Omental fat pad (tissue), 3 donors: ENCODE measurements at regions not wholly inside any gene's neighbourhood (a gene's known extent, or its start where the extent isn't known, plus 50 kb on each side); places are given as distances from the start of the nearest gene placed in this dataset.

Experiments
- ATAC-seq: fragments of 150-250 bp; one replicate; pipeline ENCODE4 v1.9.1; 2016; ENCODE audit warnings: mild to moderate bottlenecking, moderate library complexity; ENCODE audit not compliant: low FRiP score
- DNase-seq: peaks from one replicate; pipeline ENCODE4 v3.0.0-alpha.2; 2019; ENCODE audit warnings: low spot score
- CTCF ChIP-seq, 3 donors: fragments of 450-650 bp; IDR thresholded peaks; one replicate each; pipeline ENCODE4 v1.5.1; 2016 to 2017; ENCODE audit warnings: antibody characterized with exemption in 3 of 3, mild to moderate bottlenecking in 3 of 3, moderate library complexity in 2 of 3

DNA sequence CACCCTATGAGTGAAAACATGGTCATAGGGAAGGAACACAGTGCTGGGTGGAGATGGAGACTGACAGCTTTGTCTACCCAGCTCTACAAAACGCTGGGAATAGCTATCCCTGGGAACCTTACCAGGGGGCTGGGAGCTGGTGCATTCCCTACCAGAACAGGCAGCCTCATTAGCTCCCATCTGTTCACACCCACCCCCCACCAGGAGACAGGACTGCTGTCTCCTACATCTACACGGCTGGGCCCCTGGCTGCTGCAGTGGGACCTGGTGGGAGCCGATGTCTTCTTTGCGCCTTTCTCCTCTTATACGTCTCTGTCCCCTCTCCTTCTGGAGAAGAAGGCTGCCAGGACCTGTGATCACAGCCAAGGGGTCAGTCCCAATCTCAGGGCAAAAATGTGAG lies 90.8 kb downstream of the UQCRFS1 start:
- no peak for DNase-seq

DNA sequence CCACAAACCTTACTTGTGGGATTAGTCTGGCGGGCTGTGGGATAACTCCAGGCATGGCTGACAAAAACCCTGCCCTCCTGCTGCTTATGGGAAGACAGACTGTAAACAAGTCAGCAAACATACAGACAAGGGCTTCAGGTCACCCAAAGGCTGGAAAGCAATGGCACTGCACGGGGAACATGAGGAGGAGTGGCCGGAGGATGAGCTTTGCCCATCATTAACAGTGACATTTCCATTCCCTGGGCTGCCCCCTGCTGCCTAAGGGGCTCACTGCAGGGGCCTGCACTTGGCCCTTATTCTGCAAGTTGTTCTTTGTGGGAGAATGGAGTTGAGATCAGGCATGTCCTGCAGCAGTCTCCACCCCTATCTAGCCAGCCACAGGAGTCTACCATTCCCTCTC lies 91.3 kb downstream of the UQCRFS1 start:
- ATAC-seq = peak; percentile 36
- no peak for DNase-seq
- no peak for TF ChIP-seq CTCF (IDR thresholded peaks at IDR 0.05)

More for the DNA sequence above, 90.8 kb downstream of the UQCRFS1 start:
- TF ChIP-seq CTCF (IDR thresholded peaks at IDR 0.05) = no peak
- no peak for ATAC-seq

DNA sequence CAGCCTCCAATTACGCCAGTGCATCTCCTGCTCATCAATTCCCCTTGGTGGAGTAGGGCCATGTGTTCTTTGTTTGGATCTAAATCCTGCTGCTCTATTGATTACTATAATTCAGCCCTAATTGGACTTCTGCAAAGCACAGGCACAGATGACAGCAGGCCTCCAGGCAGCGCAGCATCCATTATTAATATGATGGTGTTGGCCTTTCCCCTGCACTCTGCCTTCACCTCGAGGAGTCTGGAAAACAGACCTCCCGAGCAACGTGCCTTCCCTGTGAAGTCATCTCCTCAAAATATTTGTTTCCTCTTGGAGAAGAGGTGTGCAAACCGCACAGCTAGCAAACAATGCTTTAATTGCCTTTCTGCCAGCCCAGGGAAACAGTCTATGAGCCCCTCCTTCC lies 92.5 kb downstream of the UQCRFS1 start:
- ATAC-seq (no peak), DNase-seq (no peak)
- no peak for TF ChIP-seq CTCF (IDR thresholded peaks at IDR 0.05)

DNA sequence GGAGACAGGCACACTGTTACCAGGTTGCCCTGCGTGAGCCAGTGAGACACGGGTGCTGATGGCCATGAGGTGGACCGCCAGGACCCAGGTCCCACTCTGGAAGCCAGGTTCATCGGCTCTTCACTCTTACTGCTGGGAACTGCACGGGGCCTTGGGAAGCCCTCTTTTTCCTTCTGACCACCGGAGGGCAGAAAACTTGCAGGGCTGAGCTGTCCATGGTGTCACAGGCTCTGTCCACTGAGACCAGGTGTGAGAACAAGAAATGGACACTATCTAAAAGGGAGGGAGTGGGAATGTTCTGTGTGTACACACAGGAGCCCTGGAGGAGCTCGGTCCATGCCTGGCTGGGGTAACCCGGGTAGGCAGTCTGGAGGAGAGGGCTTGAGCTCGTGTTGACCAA lies 93.4 kb downstream of the UQCRFS1 start:
- no peak for ATAC-seq
- TF ChIP-seq CTCF (IDR thresholded peaks at IDR 0.05) = no peak
- DNase-seq = no peak

- peak; percentile 20 for ATAC-seq
- no peak for TF ChIP-seq CTCF (IDR thresholded peaks at IDR 0.05)
These were observed 94.6 kb downstream of the UQCRFS1 start for GRCh38 chr19:29118389-29118788.

GRCh38 chr19:29117926-29118325 lies 95.0 kb downstream of the UQCRFS1 start:
- ATAC-seq (peak; percentile 81), DNase-seq (no peak)
- TF ChIP-seq CTCF (IDR thresholded peaks at IDR 0.05) = no peak

More at GRCh38 chr19:29118389-29118788, 94.6 kb downstream of the UQCRFS1 start:
- DNase-seq = no peak

DNA sequence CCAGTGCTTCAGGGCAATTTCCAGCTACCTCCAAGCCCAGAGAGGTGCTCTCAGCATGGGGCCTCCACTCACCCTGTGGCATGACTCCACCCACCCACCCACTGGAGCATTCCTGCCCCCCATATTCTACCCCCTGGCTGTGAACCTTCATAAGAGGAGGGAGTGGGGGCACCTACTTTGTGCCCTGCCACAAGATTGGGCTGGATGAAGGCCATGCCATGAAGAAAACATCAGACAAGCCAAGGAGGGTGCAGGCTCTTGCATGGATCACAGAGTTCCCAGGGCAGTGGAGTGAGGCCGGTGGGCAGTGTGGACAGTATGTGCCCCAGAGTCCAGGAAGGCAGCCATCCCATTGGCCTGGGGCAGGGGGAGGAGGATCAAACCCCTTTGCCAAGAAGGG lies 97.8 kb downstream of the UQCRFS1 start:
- TF ChIP-seq CTCF (IDR thresholded peaks at IDR 0.05) = no peak
- DNase-seq (no peak), ATAC-seq (no peak)
